HL-60 (cell line): ENCODE measurements at regions not wholly inside any gene's neighbourhood (a gene's known extent, or its start where the extent isn't known, plus 50 kb on each side); places are given as distances from the start of the nearest gene placed in this dataset.

Experiments
- CTCF ChIP-seq: IDR thresholded peaks from one replicate; pipeline ENCODE4 v1.5.1; 2011; ENCODE audit warnings: low read length, control low read depth, inconsistent platforms; ENCODE audit not compliant: insufficient read depth
- GABPA ChIP-seq: IDR thresholded peaks from 2 replicates; pipeline ENCODE4 v1.6.1; 2012; ENCODE audit warnings: low read depth
- TF ChIP-seq, protein P1 (sequence below): IDR thresholded peaks from 2 replicates; pipeline ENCODE4 v1.6.1; 2012; ENCODE audit warnings: low read depth; ENCODE audit not compliant: insufficient replicate concordance

- TF ChIP-seq, protein P1, sequence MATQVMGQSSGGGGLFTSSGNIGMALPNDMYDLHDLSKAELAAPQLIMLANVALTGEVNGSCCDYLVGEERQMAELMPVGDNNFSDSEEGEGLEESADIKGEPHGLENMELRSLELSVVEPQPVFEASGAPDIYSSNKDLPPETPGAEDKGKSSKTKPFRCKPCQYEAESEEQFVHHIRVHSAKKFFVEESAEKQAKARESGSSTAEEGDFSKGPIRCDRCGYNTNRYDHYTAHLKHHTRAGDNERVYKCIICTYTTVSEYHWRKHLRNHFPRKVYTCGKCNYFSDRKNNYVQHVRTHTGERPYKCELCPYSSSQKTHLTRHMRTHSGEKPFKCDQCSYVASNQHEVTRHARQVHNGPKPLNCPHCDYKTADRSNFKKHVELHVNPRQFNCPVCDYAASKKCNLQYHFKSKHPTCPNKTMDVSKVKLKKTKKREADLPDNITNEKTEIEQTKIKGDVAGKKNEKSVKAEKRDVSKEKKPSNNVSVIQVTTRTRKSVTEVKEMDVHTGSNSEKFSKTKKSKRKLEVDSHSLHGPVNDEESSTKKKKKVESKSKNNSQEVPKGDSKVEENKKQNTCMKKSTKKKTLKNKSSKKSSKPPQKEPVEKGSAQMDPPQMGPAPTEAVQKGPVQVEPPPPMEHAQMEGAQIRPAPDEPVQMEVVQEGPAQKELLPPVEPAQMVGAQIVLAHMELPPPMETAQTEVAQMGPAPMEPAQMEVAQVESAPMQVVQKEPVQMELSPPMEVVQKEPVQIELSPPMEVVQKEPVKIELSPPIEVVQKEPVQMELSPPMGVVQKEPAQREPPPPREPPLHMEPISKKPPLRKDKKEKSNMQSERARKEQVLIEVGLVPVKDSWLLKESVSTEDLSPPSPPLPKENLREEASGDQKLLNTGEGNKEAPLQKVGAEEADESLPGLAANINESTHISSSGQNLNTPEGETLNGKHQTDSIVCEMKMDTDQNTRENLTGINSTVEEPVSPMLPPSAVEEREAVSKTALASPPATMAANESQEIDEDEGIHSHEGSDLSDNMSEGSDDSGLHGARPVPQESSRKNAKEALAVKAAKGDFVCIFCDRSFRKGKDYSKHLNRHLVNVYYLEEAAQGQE: no peak
- TF ChIP-seq CTCF: no peak
- TF ChIP-seq GABPA: no peak
Observed at GRCh38 chr4:60822986-60823385, 377.1 kb upstream of the ADGRL3 start.
